SHP77 (cell line): ENCODE measurements at regions not wholly inside any gene's neighbourhood (a gene's known extent, or its start where the extent isn't known, plus 50 kb on each side); places are given as distances from the start of the nearest gene placed in this dataset.

ENCODE experiments used
- DNase-seq, 2 experiments: peaks; one replicate each; lab custom pipeline; 2025; lab: John Stamatoyannopoulos, UW

- DNase-seq = no peak
Measured at GRCh38 chr5:161960314-161960713, 107.3 kb upstream of the GABRG2 start.

GRCh38 chr5:161966564-161966963, 101.0 kb upstream of the GABRG2 start:
- peak; percentile 3 to 22 for DNase-seq

- no peak for DNase-seq
Measured at GRCh38 chr5:161975350-161975749, 92.2 kb upstream of the GABRG2 start.

- no peak for DNase-seq
Measured at GRCh38 chr5:161988077-161988476, 79.5 kb upstream of the GABRG2 start.
